GM19467 (cell line): ENCODE measurements at regions not wholly inside any gene's neighbourhood (a gene's known extent, or its start where the extent isn't known, plus 50 kb on each side); places are given as distances from the start of the nearest gene placed in this dataset.

ENCODE experiments used
- ATAC-seq: cut with Tn5 transposase; IDR thresholded peaks from one replicate; pipeline ENCODE4 v1.9.1; 2021; ENCODE audit warnings: mild to moderate bottlenecking, moderate library complexity; ENCODE audit not compliant: unreplicated experiment

- ATAC-seq: no peak
Observed at GRCh38 chr13:108156749-108157148, 58.6 kb downstream of the LIG4 start.

GRCh38 chr13:108155185-108156106, 59.9 kb downstream of the LIG4 start:
- ATAC-seq: no peak

GRCh38 chr13:108154421-108154858, 60.9 kb downstream of the LIG4 start:
- ATAC-seq: no peak

- no peak for ATAC-seq
Observed at GRCh38 chr13:108146642-108147041, 68.7 kb downstream of the LIG4 start.

GRCh38 chr13:108142702-108143436, 72.5 kb downstream of the LIG4 start:
- no peak for ATAC-seq

- no peak for ATAC-seq
Observed at GRCh38 chr13:108137176-108137575, 78.2 kb downstream of the LIG4 start.

- ATAC-seq: no peak
Observed at GRCh38 chr13:108127406-108127805, 87.9 kb downstream of the LIG4 start.

- ATAC-seq: no peak
Observed at GRCh38 chr13:108126056-108126455, 89.3 kb downstream of the LIG4 start.

GRCh38 chr13:108121406-108121805, 93.9 kb downstream of the LIG4 start:
- no peak for ATAC-seq

- ATAC-seq: no peak
Observed at GRCh38 chr13:108120856-108121255, 94.5 kb downstream of the LIG4 start.

GRCh38 chr13:108120302-108120701, 95.0 kb downstream of the LIG4 start:
- ATAC-seq: no peak

- no peak for ATAC-seq
Observed at GRCh38 chr13:108115738-108116137, 99.6 kb downstream of the LIG4 start.

GRCh38 chr13:108113407-108113806, 101.9 kb downstream of the LIG4 start:
- ATAC-seq: no peak

GRCh38 chr13:108104736-108105135, 110.6 kb downstream of the LIG4 start:
- ATAC-seq: no peak

- ATAC-seq: no peak
Observed at GRCh38 chr13:108102771-108103170, 112.6 kb downstream of the LIG4 start.

GRCh38 chr13:108096301-108096915, 118.9 kb downstream of the LIG4 start:
- ATAC-seq: no peak

- no peak for ATAC-seq
Observed at GRCh38 chr13:108095036-108095435, 120.3 kb downstream of the LIG4 start.

- ATAC-seq: no peak
Observed at GRCh38 chr13:108093616-108094015, 121.7 kb downstream of the LIG4 start.

GRCh38 chr13:108087810-108088209, 127.5 kb downstream of the LIG4 start:
- no peak for ATAC-seq

- ATAC-seq: no peak
Observed at GRCh38 chr13:108086678-108087077, 128.7 kb downstream of the LIG4 start.

GRCh38 chr13:108084840-108085239, 130.5 kb downstream of the LIG4 start:
- ATAC-seq: no peak

- ATAC-seq: no peak
Observed at GRCh38 chr13:108083056-108083455, 132.3 kb downstream of the LIG4 start.
